GM18907 (cell line): ENCODE measurements at regions not wholly inside any gene's neighbourhood (a gene's known extent, or its start where the extent isn't known, plus 50 kb on each side); places are given as distances from the start of the nearest gene placed in this dataset.
"Not testable (repeated sequence)": the region's sequence is repeated elsewhere in the genome, so short reads cannot be mapped to it uniquely, and the experiment has no call there.

Experiments
- ATAC-seq: cut with Tn5 transposase; IDR thresholded peaks from one replicate; pipeline ENCODE4 v1.9.1; 2021; ENCODE audit warnings: mild to moderate bottlenecking, moderate library complexity; ENCODE audit not compliant: unreplicated experiment

- ATAC-seq, result no peak
Measured at GRCh38 chr5:60489856-60490255, 210.1 kb downstream of the DEPDC1B start.

- no peak for ATAC-seq
Measured at GRCh38 chr5:60489377-60489776, 210.6 kb downstream of the DEPDC1B start.

- no peak for ATAC-seq
Measured at GRCh38 chr5:60488466-60489130, 211.4 kb downstream of the DEPDC1B start.

- no peak for ATAC-seq
Measured at GRCh38 chr5:60487885-60488442, 212.0 kb downstream of the DEPDC1B start.

GRCh38 chr5:60487476-60487875 lies 212.5 kb downstream of the DEPDC1B start:
- no peak for ATAC-seq

- no peak for ATAC-seq
Measured at GRCh38 chr5:60485361-60485760, 214.6 kb downstream of the DEPDC1B start.

GRCh38 chr5:60483050-60483449 lies 216.9 kb downstream of the DEPDC1B start:
- no peak for ATAC-seq

GRCh38 chr5:60482301-60482700 lies 217.7 kb downstream of the DEPDC1B start:
- no peak for ATAC-seq

- ATAC-seq, result no peak
Measured at GRCh38 chr5:60479542-60479941, 220.4 kb downstream of the DEPDC1B start.

- no peak for ATAC-seq
Measured at GRCh38 chr5:60477849-60478248, 222.1 kb downstream of the DEPDC1B start.

GRCh38 chr5:60473654-60474053 lies 226.3 kb downstream of the DEPDC1B start:
- ATAC-seq, result no peak

- not testable (repeated sequence) for ATAC-seq
Measured at GRCh38 chr5:60473027-60473426, 226.9 kb downstream of the DEPDC1B start.

- ATAC-seq, result no peak
Measured at GRCh38 chr5:60470881-60471280, 229.1 kb downstream of the DEPDC1B start.

- ATAC-seq, result no peak
Measured at GRCh38 chr5:60469286-60469685, 230.7 kb downstream of the DEPDC1B start.

- no peak for ATAC-seq
Measured at GRCh38 chr5:60463179-60463868, 236.6 kb downstream of the DEPDC1B start.

GRCh38 chr5:60458666-60459065 lies 241.3 kb downstream of the DEPDC1B start:
- no peak for ATAC-seq

- no peak for ATAC-seq
Measured at GRCh38 chr5:60457233-60457632, 242.7 kb downstream of the DEPDC1B start.

- ATAC-seq, result no peak
Measured at GRCh38 chr5:60455589-60455988, 244.4 kb downstream of the DEPDC1B start.

- ATAC-seq, result not testable (repeated sequence)
Measured at GRCh38 chr5:60454277-60454676, 245.7 kb downstream of the DEPDC1B start.

GRCh38 chr5:60453186-60453976 lies 246.6 kb downstream of the DEPDC1B start:
- ATAC-seq, result no peak

- no peak for ATAC-seq
Measured at GRCh38 chr5:60448600-60448999, 251.4 kb downstream of the DEPDC1B start.
